ENCODE measurements at regions not wholly inside any gene's neighbourhood (a gene's known extent, or its start where the extent isn't known, plus 50 kb on each side); places are given as distances from the start of the nearest gene placed in this dataset.

- no peak for TF ChIP-seq FOXM1 (IDR thresholded peaks at IDR 0.05; ENCODE audit: borderline replicate concordance, low read depth)
- TF ChIP-seq NFIC (IDR thresholded peaks at IDR 0.05) = no peak
- no peak for TF ChIP-seq EP300 (IDR thresholded peaks at IDR 0.05; ENCODE audit: borderline replicate concordance)
- no peak for TF ChIP-seq CREB1 (IDR thresholded peaks at IDR 0.05; ENCODE audit: low read depth)
- TF ChIP-seq EGR1 (IDR thresholded peaks at IDR 0.05) = no peak
Measured at GRCh38 chr10:4535521-4535920, 290.5 kb upstream of the AKR1E2 start.

All from Ishikawa (cell line).